H1 (cell line): ENCODE measurements at regions not wholly inside any gene's neighbourhood (a gene's known extent, or its start where the extent isn't known, plus 50 kb on each side); places are given as distances from the start of the nearest gene placed in this dataset.

ENCODE experiments used
- CTCF ChIA-PET: fragments of 300-600 bp; sonication (Branson Sonifier 250); formaldehyde crosslinking; loops from one replicate; lab custom pipeline; 2021; ENCODE audit not compliant: partially characterized antibody; lab: Charles Lee
- POLR2A ChIA-PET: fragments of 300-600 bp; sonication (Branson Sonifier 250); formaldehyde crosslinking; loops from one replicate; lab custom pipeline; 2021; ENCODE audit warnings: inconsistent platforms; ENCODE audit not compliant: partially characterized antibody; lab: Charles Lee
- DNase-seq, 2 experiments: peaks; one replicate each; pipeline versions ENCODE4 v3.0.0 to v3.0.0-alpha.2; 2010 to 2022; ENCODE audit warnings: low spot score in 2 of 2, low read depth in 1 of 2, mixed read lengths in 1 of 2
- FAIRE-seq: peaks from 2 replicates; lab custom pipeline; 2011; peaks lifted over from hg19 to GRCh38; lab: Jason Lieb, UNC
- H2AFZ ChIP-seq: 2 replicates; pipeline ENCODE4 v1.8.1; 2012; ENCODE audit warnings: low read length, inconsistent platforms
- H2AK5ac ChIP-seq: 2 replicates; pipeline ENCODE4 v1.6.1; 2013; ENCODE audit warnings: low read depth, low read length
- H2BK120ac ChIP-seq: replicated peaks from 2 replicates; pipeline ENCODE3; 2013; ENCODE audit warnings: low read depth, low read length, inconsistent platforms
- H2BK12ac ChIP-seq: 2 replicates; pipeline ENCODE4 v1.6.1; 2013; ENCODE audit warnings: low read depth, low read length
- H2BK15ac ChIP-seq: 2 replicates; pipeline ENCODE4 v1.6.1; 2013; ENCODE audit warnings: low read length
- H2BK20ac ChIP-seq: 2 replicates; pipeline ENCODE4 v1.6.1; 2013; ENCODE audit warnings: low read length
- H2BK5ac ChIP-seq: 2 replicates; pipeline ENCODE4 v1.6.1; 2013; ENCODE audit warnings: low read depth, low read length
- H3K14ac ChIP-seq: 2 replicates; pipeline ENCODE4 v1.6.1; 2013; ENCODE audit warnings: inconsistent platforms; ENCODE audit not compliant: insufficient read length
- H3K18ac ChIP-seq: 2 replicates; pipeline ENCODE4 v1.6.1; 2013; ENCODE audit warnings: low read length; ENCODE audit errors: extremely low read depth
- H3K23ac ChIP-seq: 2 replicates; pipeline ENCODE4 v1.6.1; 2013; ENCODE audit warnings: inconsistent platforms; ENCODE audit not compliant: insufficient read length
- H3K23me2 ChIP-seq: 2 replicates; pipeline ENCODE4 v1.6.1; 2013; ENCODE audit warnings: low read depth, low read length
- H3K27ac ChIP-seq: 2 replicates; pipeline ENCODE4 v1.6.1; 2011; ENCODE audit warnings: low read depth, low read length, inconsistent platforms
- H3K27me3 ChIP-seq, 4 experiments: replicated peaks in 1 of 4; 1 replicate in 1 of 4; 2 replicates in 3 of 4; pipeline versions ENCODE4 v1.6.1 to v1.8.1; 2011 to 2013; ENCODE audit warnings: low read length in 3 of 4, mild to moderate bottlenecking in 3 of 4, inconsistent platforms in 2 of 4, mixed read lengths in 2 of 4, moderate library complexity in 1 of 4; ENCODE audit not compliant: control insufficient read depth in 3 of 4, insufficient read depth in 3 of 4; ENCODE audit errors: extremely low read depth in 1 of 4
- H3K36me3 ChIP-seq, 4 experiments: 2 replicates each; pipeline versions ENCODE4 v1.6.1 to v1.8.1; 2011 to 2013; ENCODE audit warnings: mild to moderate bottlenecking in 4 of 4, low read length in 3 of 4, moderate library complexity in 2 of 4, control low read depth in 1 of 4, inconsistent platforms in 1 of 4; ENCODE audit not compliant: insufficient read depth in 4 of 4, control insufficient read depth in 2 of 4
- H3K4ac ChIP-seq: replicated peaks from 2 replicates; pipeline ENCODE3; 2013; ENCODE audit warnings: low read length, low read depth, mixed read lengths, inconsistent platforms; ENCODE audit not compliant: insufficient read length
- H3K4me1 ChIP-seq, 4 experiments: replicated peaks in 1 of 4; 1 replicate in 1 of 4; 2 replicates in 3 of 4; pipeline versions ENCODE4 v1.6.1 to v1.8.1; 2011 to 2013; ENCODE audit warnings: low read length in 3 of 4, inconsistent platforms in 2 of 4, mixed read lengths in 1 of 4; ENCODE audit not compliant: insufficient read depth in 4 of 4, control insufficient read depth in 3 of 4
- H3K4me2 ChIP-seq, 2 experiments: 2 replicates each; pipeline versions ENCODE4 v1.6.1 to v1.8.1; 2011 to 2013; ENCODE audit warnings: low read depth in 2 of 2, low read length in 2 of 2, control low read depth in 1 of 2, inconsistent platforms in 1 of 2, mild to moderate bottlenecking in 1 of 2; ENCODE audit not compliant: insufficient read depth in 1 of 2
- H3K4me3 ChIP-seq, 4 experiments: fragments of 200-600, 300-600 bp in 1 of 4; sonication (generic), shearing (Covaris generic), sonication (Bioruptor Twin) in 1 of 4; 2 replicates each; pipeline versions ENCODE4 v1.5.1 to v1.8.1; 2011 to 2016; ENCODE audit warnings: low read length in 4 of 4, low read depth in 3 of 4, control low read depth in 2 of 4, inconsistent platforms in 2 of 4, mild to moderate bottlenecking in 2 of 4, mixed read lengths in 1 of 4, moderate library complexity in 1 of 4; ENCODE audit not compliant: insufficient read depth in 2 of 4; ENCODE audit errors: extremely low read depth in 1 of 4
- H3K56ac ChIP-seq: replicated peaks from 2 replicates; pipeline ENCODE3; 2013; ENCODE audit warnings: low read depth, mild to moderate bottlenecking, mixed read lengths, low read length, inconsistent platforms; ENCODE audit not compliant: insufficient read length
- H3K79me1 ChIP-seq: 2 replicates; pipeline ENCODE4 v1.6.1; 2013; ENCODE audit warnings: low read depth, low read length, control low read depth
- H3K79me2 ChIP-seq, 2 experiments: 2 replicates each; pipeline versions ENCODE4 v1.6.1 to v1.8.1; 2012 to 2013; ENCODE audit warnings: low read length in 2 of 2, mild to moderate bottlenecking in 2 of 2, inconsistent platforms in 1 of 2; ENCODE audit not compliant: insufficient read depth in 2 of 2, control insufficient read depth in 1 of 2
- H3K9ac ChIP-seq, 4 experiments: replicated peaks in 1 of 4; 1 replicate in 1 of 4; 2 replicates in 3 of 4; pipeline versions ENCODE4 v1.6.1 to v1.8.1; 2011 to 2013; ENCODE audit warnings: low read depth in 3 of 4, low read length in 3 of 4, control low read depth in 2 of 4, mild to moderate bottlenecking in 2 of 4, moderate library complexity in 2 of 4, inconsistent platforms in 1 of 4; ENCODE audit errors: extremely low read depth in 1 of 4
- H3K9me3 ChIP-seq, 2 experiments: 2 replicates each; pipeline versions ENCODE4 v1.6.1 to v1.8.1; 2012 to 2013; ENCODE audit warnings: mild to moderate bottlenecking in 2 of 2, moderate library complexity in 2 of 2, control low read depth in 1 of 2, inconsistent platforms in 1 of 2, low read depth in 1 of 2, low read length in 1 of 2, mixed read lengths in 1 of 2; ENCODE audit not compliant: insufficient read depth in 2 of 2
- H4K20me1 ChIP-seq, 2 experiments: replicated peaks in 1 of 2; 2 replicates each; pipeline versions ENCODE3 to v1.8.1; 2011 to 2013; ENCODE audit warnings: inconsistent platforms in 2 of 2, low read length in 2 of 2, mild to moderate bottlenecking in 1 of 2; ENCODE audit not compliant: insufficient read depth in 2 of 2, control insufficient read depth in 1 of 2
- H4K5ac ChIP-seq: 2 replicates; pipeline ENCODE4 v1.6.1; 2013; ENCODE audit warnings: low read length, low read depth, mixed read lengths, inconsistent platforms; ENCODE audit not compliant: insufficient read length
- H4K8ac ChIP-seq: 2 replicates; pipeline ENCODE4 v1.8.0; 2013; ENCODE audit warnings: mild to moderate bottlenecking, moderate library complexity, low read length, inconsistent platforms; ENCODE audit not compliant: insufficient read depth; ENCODE audit errors: extremely low read depth
- H4K91ac ChIP-seq: replicated peaks from 2 replicates; pipeline ENCODE3; 2013; ENCODE audit warnings: low read length, mixed read lengths, inconsistent platforms; ENCODE audit not compliant: insufficient read length
- EGR1 ChIP-seq: IDR thresholded peaks from 2 replicates; pipeline ENCODE4 v1.6.1; 2011; ENCODE audit warnings: low read depth, low read length, borderline replicate concordance
- FOSL1 ChIP-seq: IDR thresholded peaks from 2 replicates; pipeline ENCODE4 v1.6.1; 2011; ENCODE audit warnings: mild to moderate bottlenecking, low read depth, low read length, moderate library complexity; ENCODE audit not compliant: insufficient read depth
- GABPA ChIP-seq: IDR thresholded peaks from 2 replicates; pipeline ENCODE4 v1.6.1; 2011; ENCODE audit warnings: mild to moderate bottlenecking, low read length, moderate library complexity, borderline replicate concordance; ENCODE audit not compliant: insufficient read depth
- HDAC6 ChIP-seq: IDR thresholded peaks from one replicate; pipeline ENCODE4 v1.7.1; 2012; ENCODE audit warnings: low read depth, mild to moderate bottlenecking, inconsistent platforms, low read length, moderate library complexity
- JUND ChIP-seq: IDR thresholded peaks from 2 replicates; pipeline ENCODE4 v1.6.1; 2011; ENCODE audit warnings: mild to moderate bottlenecking, improper control_type of control experiment, low read length
- MAFK ChIP-seq: IDR thresholded peaks from 2 replicates; pipeline ENCODE4 v1.6.1; 2012; ENCODE audit warnings: low read depth, mild to moderate bottlenecking, improper control_type of control experiment, low read length
- RBBP5 ChIP-seq: IDR thresholded peaks from 2 replicates; pipeline ENCODE4 v1.7.1; 2012; ENCODE audit warnings: low read depth, mild to moderate bottlenecking, inconsistent platforms, low read length, moderate library complexity, borderline replicate concordance
- RFX5 ChIP-seq: IDR thresholded peaks from 2 replicates; pipeline ENCODE4 v1.6.1; 2011; ENCODE audit warnings: low read depth, low read length, improper control_type of control experiment, borderline replicate concordance
- RNF2 ChIP-seq: fragments of 200-900, 300-1000 bp; sonication (generic); IDR thresholded peaks from 2 replicates; pipeline ENCODE4 v1.7.1; 2016; ENCODE audit warnings: borderline replicate concordance, low read depth, mild to moderate bottlenecking, antibody characterized with exemption, low read length; ENCODE audit not compliant: poor library complexity, severe bottlenecking; ENCODE audit errors: missing control alignments
- SP2 ChIP-seq: IDR thresholded peaks from 2 replicates; pipeline ENCODE4 v1.6.1; 2012; ENCODE audit warnings: mild to moderate bottlenecking, low read length, inconsistent platforms
- SP4 ChIP-seq: IDR thresholded peaks from 2 replicates; pipeline ENCODE4 v1.6.1; 2012; ENCODE audit warnings: low read length, inconsistent platforms
- SRF ChIP-seq: IDR thresholded peaks from 2 replicates; pipeline ENCODE4 v1.6.1; 2011; ENCODE audit warnings: mild to moderate bottlenecking, low read depth, low read length, moderate library complexity
- SUZ12 ChIP-seq: fragments of 200-600 bp; sonication (generic); IDR thresholded peaks from 2 replicates; pipeline ENCODE4 v1.6.1; 2012; ENCODE audit warnings: mild to moderate bottlenecking, inconsistent platforms, low read length, moderate library complexity, mixed read lengths
- TAF1 ChIP-seq: IDR thresholded peaks from 2 replicates; pipeline ENCODE4 v1.6.1; 2011; ENCODE audit warnings: mild to moderate bottlenecking, low read depth, low read length
- WGBS, 2 experiments: shearing (Covaris generic) in 1 of 2; methylation state at CpG; one replicate each; pipeline versions ENCODE4 v1.1.6 to v1.1.7; 2013 to 2015; ENCODE audit warnings: low lambda C conversion rate in 2 of 2, mixed read lengths in 2 of 2, inconsistent platforms in 1 of 2, low coverage in 1 of 2, missing lambda C conversion rate in 1 of 2; ENCODE audit not compliant: insufficient replicate concordance in 2 of 2, insufficient coverage in 1 of 2, insufficient read length in 1 of 2; ENCODE audit errors: extremely low coverage in 1 of 2, missing lambda C conversion rate in 1 of 2; 5-methylcytosine and 5-hydroxymethylcytosine counted together
- TF ChIP-seq, protein P1 (sequence below): IDR thresholded peaks from 2 replicates; pipeline ENCODE4 v1.6.1; 2011; ENCODE audit warnings: low read depth, mild to moderate bottlenecking, low read length; ENCODE audit not compliant: insufficient read depth

DNA sequence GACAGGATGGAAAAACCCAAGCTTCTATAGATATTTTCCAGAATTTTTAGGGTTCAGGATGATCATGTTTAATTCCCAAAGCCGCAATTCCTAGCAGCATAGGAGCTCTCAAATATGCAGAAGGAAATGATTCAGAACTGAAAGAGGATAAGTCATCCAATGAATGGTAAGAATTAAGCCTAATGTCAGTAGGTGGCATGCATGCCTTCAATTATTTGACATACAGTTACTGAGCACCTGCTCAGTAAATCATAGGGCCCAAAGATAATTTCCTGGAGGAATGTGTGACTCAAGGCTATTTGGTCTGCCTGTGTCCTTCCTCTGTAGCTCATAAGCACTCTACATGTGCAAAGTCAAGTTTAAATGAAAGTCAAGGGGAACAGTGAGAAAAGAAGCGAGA lies 116.8 kb upstream of the SLC38A4 start:
- Histone ChIP-seq H2BK15ac (no peak overlapping the region), H3K4ac (no peak overlapping the region), H2BK20ac (no peak overlapping the region), H2BK5ac (no peak overlapping the region), H3K18ac (no peak overlapping the region), H2BK12ac (no peak overlapping the region), H4K5ac (no peak overlapping the region), H3K4me1 (no peaks in the 10 kb centered on the region), H3K4me2 (no peak overlapping the region), H3K79me2 (no peaks in the 10 kb centered on the region), H3K23ac (no peak overlapping the region), H3K27ac (no peak overlapping the region), H3K9ac (no peak overlapping the region), H3K27me3 (no peaks in the 10 kb centered on the region), H3K4me3 (no peak overlapping the region), H2AFZ (no peak overlapping the region), H2AK5ac (no peak overlapping the region), H2BK120ac (no peak overlapping the region), H4K20me1 (no peaks in the 10 kb centered on the region), H3K9me3 (no peaks in the 10 kb centered on the region), H3K79me1 (no peaks in the 10 kb centered on the region), H3K56ac (no peak overlapping the region), H3K36me3 (no peaks in the 10 kb centered on the region), H3K23me2 (peaks cover 2% of the 10 kb centered on the region; the same call in 1 of the 2 replicates), H4K8ac (no peak overlapping the region), H4K91ac (no peak overlapping the region), H3K14ac (no peak overlapping the region)
- 90% methylated on average over 2 of the region's 2 CpGs; no CpG with 5 or more reads in 1 of the 2 experiments for WGBS, 2 experiments
- POLR2A ChIA-PET: no interaction called here
- DNase-seq (no peak), FAIRE-seq (no peak)
- CTCF ChIA-PET: interaction anchor here (0.6 to 2.7 kb wide), 5 partner anchors 13 to 428 kb away, joined by 3 to 12 read pairs (median 3); no protein-coding TSS in a partner anchor
- TF ChIP-seq SUZ12 (no peak), FOSL1 (no peak), SP4 (no peak), HDAC6 (no peak), EGR1 (no peak), SP2 (no peak), GABPA (no peak), RFX5 (no peak), MAFK (no peak), JUND (no peak), TAF1 (no peak), RBBP5 (no peak), RNF2 (no peak), SRF (no peak)
- TF ChIP-seq, protein P1, sequence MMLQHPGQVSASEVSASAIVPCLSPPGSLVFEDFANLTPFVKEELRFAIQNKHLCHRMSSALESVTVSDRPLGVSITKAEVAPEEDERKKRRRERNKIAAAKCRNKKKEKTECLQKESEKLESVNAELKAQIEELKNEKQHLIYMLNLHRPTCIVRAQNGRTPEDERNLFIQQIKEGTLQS: no peak
